ENCODE measurements at regions not wholly inside any gene's neighbourhood (a gene's known extent, or its start where the extent isn't known, plus 50 kb on each side); places are given as distances from the start of the nearest gene placed in this dataset.

DNA sequence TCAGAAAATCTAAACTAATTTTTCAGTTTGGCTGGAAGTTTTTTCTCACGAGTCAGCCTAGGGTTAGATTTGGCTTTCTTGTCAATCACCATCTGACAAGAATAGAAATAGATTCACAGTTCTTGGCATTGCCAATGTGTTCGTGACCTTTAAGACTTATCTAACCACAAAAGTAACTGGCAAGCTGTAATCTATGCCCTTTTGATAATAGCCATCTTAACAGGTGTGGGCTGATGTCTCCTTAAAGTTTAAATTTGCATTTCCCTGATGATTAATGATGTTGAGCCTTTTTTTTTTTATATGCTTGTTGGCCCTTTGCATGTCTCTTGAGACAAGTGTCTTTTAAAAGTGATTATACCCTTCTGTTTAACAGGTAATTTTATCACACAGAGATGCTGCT is 460.3 kb upstream of the PRKX start:
- TF ChIP-seq, protein P1, sequence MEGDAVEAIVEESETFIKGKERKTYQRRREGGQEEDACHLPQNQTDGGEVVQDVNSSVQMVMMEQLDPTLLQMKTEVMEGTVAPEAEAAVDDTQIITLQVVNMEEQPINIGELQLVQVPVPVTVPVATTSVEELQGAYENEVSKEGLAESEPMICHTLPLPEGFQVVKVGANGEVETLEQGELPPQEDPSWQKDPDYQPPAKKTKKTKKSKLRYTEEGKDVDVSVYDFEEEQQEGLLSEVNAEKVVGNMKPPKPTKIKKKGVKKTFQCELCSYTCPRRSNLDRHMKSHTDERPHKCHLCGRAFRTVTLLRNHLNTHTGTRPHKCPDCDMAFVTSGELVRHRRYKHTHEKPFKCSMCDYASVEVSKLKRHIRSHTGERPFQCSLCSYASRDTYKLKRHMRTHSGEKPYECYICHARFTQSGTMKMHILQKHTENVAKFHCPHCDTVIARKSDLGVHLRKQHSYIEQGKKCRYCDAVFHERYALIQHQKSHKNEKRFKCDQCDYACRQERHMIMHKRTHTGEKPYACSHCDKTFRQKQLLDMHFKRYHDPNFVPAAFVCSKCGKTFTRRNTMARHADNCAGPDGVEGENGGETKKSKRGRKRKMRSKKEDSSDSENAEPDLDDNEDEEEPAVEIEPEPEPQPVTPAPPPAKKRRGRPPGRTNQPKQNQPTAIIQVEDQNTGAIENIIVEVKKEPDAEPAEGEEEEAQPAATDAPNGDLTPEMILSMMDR (IDR thresholded peaks at IDR 0.05) = no peak
- no peak for TF ChIP-seq POLR2A (IDR thresholded peaks at IDR 0.05)
